NOMO-1 (cell line): ENCODE measurements at regions not wholly inside any gene's neighbourhood (a gene's known extent, or its start where the extent isn't known, plus 50 kb on each side); places are given as distances from the start of the nearest gene placed in this dataset.

ENCODE experiments used
- DNase-seq, 2 experiments: peaks; one replicate each; lab custom pipeline; 2025; ENCODE audit not compliant: unreplicated experiment in 2 of 2; lab: John Stamatoyannopoulos, UW

DNA sequence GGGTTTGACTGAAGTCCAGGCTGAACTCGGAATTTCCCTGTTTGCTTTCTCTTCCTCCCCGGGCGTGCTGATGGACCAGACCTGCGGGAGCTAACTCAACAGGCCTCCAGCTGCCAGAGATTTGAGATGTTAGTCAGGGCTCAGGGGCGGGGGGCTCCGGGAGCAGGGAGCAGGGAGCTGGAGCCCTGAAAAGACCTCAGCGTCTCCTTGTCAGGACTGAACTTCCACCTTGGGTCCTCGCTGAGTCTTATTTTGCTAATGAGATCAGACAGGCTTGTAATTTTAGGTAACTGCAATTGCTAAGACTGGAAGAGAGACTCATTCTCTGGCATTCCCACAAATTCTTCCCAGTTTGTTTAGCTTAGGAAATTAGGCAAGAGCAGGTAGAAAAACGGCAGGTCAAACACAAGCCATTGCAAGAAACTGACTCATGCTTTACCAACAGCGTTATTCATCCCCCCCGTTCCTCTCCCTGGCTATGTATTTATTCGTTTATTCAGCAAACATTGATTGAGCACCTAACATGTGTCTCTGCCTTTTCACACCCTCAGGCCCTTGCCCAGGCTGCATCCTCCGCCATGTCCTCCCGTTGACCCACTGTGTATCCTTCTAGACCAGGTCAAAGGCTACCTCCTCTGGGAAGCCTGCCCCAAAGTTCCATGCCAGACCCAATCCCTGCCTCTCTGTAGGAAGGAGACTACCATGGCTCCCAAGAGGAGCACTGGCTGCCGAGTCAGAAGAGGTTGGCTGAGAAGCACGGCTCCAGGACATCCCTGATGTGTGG lies 80.4 kb upstream of the DIO3 start:
- no peak for DNase-seq

DNA sequence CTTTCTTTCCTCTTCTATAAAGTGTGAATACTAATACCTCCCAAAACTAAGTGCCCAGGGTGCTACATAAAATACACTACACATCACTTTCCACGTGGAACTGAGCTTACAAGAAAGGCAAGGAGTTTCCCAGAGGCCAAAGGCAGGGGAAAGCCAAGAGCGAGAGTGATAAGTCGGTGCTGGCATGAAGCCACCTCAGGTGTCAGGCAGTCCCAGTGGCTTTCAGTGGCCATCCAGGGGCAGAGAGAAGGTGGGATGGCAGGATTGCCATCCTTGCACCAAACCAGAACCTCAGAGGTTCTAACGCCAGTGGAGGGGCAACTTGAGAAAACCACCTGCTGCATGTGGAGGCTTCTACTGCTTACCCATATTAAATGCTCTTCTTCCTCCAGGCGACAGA lies 79.7 kb upstream of the DIO3 start:
- DNase-seq = no peak

DNA sequence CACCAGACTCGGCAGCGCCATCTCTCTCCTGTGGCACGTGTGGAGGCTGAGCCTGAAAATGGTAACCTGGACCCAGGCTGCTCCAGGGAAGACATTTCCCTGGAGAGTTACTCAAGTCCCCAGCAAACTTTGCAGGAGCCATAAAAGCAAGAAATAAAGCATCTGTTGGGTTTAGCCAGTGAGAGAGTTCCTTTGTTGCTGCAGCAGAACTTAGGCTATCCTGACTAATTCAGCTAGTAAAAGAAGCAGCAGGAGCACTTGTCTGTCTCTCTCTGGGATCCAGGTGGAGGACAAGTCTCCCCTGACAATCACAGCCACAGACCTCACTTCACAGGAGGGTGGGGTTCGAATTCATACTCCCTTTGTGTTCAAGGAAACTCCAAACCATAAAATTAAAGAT lies 79.2 kb upstream of the DIO3 start:
- DNase-seq = no peak

DNA sequence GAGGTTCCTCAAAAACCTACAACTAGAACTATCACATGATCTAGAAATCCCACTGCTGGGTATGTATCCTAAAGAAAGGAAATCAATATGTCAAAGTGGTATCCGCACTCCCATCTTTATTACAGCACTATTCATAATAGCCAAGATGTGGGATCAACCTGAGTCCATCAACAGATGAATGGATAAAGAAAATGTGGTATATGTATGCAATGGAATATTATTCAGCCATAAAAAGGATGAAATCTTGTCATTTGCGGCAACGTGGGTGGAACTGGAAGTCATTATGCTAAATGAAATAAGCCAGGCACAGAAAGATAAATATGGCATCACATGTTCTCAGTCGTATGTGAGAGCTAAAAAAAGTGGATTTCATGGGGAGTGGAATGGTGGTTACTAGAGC lies 77.5 kb upstream of the DIO3 start:
- no peak for DNase-seq

DNA sequence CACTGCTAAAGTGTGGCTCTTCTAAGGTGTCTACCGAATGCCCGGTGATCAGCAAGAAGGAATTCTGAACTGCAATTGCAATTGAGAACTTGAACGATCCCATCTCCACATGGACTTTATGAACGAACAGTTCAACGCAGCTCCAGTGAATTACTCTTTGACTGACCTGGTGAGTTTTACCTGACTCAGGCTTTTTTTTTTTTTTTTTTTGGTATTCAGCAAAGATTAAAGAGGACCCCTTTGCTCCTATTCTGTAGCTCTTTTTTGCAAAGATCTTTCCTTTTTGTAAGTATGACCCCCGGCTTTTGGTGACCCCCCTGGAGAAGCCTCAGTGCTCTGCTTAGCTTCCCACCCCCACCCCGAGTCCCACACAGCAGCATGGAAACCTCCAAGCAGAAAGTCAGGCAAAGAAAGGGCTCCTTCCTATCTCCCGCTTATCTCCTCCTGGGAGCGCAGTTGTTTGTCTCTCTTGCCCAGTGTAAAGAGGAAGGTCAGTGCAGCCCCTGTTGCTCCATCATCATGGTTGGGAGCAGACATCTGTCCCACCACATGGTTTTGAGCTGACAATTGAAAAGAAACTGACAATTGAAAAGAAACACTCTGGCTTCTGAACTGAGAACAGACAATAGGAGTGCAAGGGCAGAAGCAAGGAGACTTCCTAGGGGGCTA lies 72.1 kb upstream of the DIO3 start:
- DNase-seq = no peak

DNA sequence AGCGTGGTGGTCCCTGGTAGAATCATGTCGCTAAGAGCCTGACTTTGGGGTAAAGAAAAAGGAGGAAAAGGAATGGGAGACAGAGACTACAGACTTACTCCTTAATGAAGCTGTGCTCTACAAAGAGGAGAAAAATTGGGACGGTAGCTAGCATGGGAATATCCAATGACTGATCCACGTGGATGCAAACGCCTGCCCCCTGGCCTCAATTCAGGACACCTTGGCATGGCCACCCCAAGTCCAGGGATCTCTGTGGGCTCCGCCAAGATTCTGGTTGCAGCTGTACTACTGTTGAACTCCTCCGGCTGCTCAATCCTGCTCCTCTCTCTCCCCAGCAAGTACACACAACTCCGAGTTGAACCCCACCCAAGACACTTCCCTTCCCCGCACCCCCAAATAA lies 70.5 kb upstream of the DIO3 start:
- no peak for DNase-seq

DNA sequence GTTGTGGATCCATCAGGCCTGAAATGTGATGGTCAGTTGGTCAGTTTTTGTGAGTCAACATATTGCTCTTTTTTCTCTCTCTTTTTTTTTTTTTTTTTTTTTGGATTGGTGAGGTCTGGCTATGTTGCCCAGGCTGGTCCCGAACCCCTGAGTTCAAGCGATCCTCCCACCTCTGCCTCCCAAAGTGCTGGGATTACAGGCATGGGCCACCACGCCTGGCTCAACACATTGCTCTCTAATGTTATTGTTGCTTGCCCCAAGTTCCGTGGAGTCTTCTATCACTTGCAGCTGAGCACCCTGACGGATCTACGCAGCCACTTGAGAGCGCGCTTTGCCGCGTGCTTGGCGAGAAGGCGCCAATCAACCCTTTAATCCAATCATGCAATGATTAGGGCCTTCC lies 69.5 kb upstream of the DIO3 start:
- no peak for DNase-seq

DNA sequence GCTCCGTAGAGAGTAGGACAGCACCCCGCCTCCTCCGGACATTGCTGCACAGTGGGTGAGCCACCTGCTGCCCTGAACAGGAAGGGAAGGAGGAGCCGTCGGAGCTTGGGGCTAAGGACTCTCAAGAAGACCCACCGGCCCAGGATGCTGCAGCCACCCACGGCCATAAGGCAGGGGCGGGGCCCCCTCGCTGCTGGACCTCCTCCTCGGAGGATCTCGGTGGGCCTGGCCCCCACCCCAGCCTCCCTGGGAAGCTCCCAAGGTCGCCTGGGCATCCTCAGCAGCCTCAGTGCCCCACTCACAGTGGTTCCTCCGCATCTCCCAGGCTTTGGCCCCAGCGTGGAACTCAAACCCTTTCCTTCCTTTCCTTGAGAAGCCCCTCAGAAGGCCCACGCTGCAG lies 68.6 kb upstream of the DIO3 start:
- DNase-seq = no peak

DNA sequence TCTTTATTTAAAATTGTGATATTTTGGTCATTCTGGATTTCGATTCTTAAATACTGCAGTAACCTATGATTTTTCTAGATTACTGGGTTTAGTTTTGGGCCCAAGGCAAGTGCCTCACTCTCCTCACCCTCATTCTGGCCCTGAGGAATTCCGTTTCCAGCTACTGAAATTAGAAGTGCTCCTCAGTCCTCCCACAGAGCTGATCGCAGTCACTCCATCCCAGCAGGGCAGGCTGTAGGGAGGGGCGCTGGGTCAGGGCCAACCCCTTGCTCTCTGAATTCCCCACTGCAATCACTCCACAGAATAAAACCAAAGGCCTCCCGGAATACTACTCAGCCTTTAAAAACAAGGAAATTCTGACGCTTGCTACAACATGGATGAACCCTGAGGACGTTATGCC lies 66.5 kb upstream of the DIO3 start:
- DNase-seq = no peak

DNA sequence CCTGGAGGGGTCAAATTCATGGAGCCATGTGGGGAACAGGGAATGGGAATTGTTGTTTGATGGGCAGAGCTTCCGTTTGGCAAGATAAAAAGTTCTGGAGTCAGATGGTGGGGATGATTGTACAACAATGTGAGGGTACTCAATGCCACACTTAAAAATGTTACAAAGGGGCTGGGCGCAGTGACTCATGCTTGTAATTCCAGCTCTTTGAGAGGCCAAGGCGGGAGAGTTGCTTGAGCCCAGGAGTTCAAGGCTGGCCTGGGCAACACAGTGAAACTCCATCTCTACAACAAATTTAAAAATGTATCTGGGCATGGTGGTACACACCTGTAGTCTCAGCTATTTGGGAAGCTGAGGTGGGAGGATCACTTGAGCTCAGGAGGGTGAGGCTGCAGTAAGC lies 66.0 kb upstream of the DIO3 start:
- DNase-seq = no peak

DNA sequence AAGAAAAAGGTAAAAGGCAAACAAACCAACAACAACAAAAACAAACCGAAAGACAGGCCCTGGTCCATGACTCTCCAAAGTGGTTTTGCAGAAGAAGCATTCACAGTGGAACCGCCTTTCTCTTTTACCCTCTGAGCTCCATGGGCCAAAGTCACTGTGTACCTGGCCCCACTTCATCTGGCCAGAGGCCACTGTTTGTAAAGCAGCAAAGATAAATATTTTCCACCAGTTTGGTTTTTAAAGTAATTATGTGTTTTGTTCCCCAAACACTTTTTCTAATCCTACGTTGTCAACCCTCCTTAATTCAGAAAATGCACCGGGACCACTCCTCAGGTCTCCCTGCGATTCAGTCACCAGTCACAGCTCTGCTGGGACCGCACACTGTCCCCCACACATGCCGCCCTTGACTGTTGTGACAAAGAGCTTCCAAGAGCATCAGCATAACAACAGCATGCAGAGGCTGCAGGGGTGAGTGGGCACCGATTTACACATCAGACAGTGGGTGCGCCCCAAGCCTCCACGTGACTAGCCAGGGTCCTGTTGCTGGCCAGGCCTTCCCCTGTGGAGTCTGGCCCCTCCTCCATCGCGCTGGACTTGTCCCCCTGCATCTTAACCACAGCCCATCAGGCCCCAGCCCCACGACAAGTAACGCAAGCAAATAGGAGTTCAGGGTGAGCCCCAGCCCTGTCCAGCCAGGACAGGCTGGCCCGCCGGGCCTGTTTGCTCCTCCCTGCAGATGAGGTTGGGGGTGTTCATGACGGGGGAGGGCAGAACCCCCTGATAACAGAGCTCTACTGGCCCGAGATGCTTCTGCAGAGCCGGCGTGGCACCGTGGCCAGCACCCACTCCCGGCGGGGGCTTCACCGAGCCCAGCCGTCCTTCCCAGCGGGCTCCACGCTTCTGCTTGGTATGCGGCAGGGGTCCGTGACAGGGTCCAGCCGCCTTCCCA lies 65.2 kb upstream of the DIO3 start:
- DNase-seq = no peak

DNA sequence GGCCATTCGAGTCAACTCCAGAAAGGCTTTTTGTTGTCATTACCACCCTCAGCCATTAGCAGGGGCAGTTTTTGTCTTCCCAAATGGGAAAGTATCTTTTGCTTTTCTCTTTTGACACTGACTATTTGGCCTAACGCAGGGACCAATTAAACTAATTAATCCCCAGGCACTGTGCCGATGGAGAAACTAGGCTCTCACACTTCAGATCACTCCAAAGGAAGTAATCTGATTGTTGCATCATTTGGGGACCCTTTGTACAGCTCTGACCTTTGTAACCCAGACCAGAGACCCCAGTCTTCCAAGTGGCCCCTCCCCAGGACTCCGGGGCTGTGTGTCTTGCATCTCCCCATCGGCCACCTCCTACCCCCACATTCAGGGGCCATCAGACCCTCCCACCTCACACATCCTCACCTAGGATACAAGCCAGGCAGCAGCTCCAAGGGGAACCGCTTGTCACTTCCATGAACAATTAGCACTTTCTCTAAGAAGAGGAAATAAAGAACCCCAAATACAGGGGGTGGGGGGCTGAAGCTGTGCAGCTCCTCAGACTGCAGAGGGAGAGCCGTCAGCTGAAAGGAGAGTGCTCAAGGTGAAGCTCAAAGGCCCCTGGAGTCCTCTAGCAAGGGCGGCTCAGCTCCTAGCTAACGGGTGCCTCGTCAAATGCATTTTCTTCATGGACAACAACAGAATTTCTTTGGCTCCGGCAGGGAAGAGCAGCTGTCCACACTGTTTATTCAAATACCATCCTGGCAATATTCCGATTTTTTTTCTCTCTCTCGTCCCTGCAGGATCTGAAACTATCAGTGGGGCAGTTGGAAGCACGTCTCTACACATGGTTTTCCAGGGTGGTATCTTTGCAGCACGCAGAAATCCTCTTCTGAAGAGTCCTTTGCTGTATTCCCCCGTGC lies 64.3 kb upstream of the DIO3 start:
- no peak for DNase-seq

DNA sequence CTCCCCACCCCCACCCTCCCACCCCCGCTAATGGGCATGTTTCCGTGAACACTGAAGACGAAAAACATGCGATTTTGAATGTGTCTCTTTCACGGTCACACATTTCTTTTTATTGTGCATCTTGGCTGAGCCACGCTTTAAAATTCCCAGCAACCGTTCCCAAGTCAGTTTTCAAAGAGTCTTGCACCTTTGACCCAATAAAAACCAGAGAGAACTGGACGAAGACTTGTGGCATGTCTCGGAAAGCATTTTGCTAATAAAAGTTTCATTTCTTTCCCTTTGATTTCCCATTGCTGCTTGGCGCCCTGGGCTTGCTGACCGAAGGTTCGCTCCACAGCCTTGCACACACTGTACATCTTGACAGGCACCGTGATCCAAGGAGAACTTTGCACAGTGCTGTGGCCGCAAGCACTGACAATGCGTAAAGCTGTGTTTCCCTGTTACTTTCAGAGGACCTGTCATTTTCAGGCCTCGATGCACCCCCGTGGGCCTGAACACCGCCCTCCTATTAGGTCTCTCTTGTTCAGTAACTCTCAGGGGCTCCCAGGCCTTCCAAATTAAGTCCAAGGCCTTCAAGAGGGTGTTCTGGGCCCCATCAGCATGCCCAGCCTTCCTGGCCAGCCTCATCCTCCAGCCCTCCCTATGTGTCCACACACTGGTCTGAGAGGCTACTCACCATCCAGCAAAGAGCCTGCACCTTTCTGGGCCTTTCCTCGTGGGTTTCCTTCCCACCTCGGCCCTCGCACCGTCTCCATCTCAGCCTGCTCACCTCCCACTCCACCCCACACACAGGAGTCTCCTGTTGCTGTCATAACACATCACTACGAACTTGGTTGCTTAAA lies 63.4 kb upstream of the DIO3 start:
- DNase-seq = no peak

DNA sequence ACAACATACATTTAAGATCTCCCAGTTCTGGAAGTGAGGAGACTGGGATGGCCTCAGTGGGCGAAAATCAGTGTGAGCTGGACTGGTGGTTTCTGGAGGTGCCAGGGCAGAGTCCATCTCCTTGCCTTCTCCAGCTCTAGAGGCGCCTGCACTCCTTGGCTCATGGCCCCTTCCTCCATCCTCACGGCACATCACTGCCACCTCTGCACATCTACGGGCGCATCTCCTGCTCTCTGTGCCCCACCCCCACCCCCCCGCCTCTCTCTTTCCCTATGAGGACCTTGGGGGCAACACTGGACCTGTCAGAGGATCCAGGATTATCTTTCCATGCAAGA lies 62.8 kb upstream of the DIO3 start:
- DNase-seq = no peak

DNA sequence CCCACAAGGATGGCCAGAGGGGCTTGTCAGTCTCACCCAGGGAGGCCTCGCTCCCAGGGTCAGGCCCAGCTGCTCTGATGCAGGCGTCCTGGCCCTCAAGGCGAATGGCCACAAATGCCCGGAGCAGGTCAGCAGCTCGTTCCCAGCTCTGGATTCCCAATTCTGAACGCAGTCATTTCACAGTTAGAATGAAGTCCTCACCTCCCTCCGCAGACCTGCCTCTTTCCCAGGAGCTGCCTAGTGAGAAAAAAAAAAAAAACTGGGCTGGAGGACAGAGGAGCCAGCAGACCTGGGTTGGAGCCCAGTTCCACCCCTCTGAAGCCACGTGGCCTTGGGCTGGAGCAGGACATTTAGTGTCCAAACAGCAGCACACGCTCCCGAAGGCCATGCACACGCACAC lies 62.2 kb upstream of the DIO3 start:
- no peak for DNase-seq

DNA sequence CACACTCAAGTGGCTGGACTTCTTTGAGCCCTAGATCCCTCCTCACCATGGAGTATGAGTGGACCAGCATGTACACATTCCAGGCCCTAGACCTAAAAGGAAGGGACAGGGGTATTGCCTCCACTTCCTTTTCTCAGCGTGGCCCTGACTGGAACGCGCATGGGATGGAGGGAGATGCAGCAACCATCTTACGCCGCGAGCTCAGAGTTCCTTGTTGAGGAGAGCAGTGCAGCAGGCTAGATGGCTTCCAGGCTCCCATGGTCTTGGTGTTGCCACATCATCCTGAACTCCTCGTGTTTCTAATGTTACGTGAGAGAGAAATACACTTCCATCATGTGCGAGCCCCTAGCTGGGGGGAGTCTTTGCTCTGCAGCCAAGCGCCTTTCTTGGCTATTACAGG lies 61.8 kb upstream of the DIO3 start:
- DNase-seq = no peak

DNA sequence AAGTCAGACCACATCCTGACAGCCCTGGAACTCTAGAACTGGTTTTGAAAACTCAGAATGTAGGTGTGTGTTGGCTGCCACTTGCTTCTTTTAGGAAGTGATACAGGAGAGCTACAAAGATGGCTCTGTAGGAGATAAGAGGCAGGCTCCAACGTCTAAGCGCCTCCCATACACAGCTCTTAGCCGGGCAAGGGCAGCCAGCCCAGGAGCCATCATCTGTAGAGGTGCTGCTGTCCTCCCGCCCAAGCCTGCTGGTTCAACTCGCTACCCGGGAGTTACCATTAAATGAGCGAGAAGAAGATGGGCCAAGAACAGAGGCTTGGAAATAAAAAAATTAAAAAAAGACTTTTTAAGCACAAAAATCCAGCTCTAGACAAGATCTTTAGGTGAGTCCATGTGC lies 61.2 kb upstream of the DIO3 start:
- no peak for DNase-seq

DNA sequence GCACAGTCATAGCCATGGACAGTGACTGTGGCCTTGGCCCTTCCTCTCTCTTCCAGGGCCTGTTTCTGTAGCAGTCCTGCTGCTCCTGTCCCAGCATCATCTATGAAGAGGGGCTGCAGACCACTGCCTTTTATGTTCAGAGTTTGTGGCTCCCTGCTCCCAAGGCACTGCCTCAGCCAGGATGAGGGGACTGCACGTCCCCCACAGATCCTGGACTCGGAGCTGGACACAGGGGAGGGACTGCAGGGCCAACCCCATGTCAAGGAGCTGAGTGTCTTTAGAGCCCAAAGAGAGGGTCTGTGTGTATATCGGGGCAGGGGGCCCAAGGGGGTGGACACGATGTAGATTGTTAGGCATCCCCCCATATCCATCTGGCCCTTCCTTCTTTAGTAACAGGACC lies 60.6 kb upstream of the DIO3 start:
- no peak for DNase-seq

DNA sequence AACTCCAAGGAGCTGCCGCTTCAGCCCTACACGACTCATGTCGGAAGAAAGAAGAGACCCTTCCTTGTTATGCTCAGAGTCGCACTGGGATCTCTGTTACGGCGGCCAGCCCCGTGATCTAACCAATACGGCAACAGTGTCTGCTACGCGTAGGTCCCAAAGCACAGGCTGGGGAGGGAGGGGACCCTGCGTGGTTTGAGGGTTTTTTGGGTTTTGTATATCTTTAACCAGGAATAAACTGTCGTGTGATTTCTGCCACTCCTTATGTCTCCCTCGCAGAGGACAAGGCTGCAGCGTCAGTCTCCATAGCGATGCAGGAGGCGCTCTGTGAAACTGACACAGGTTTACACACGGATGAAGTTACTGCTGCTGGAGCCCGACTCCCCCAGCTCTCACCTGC lies 60.0 kb upstream of the DIO3 start:
- no peak for DNase-seq
